ENCODE measurements at regions not wholly inside any gene's neighbourhood (a gene's known extent, or its start where the extent isn't known, plus 50 kb on each side); places are given as distances from the start of the nearest gene placed in this dataset.

GRCh38 chr10:130747946-130748345, 563.6 kb downstream of the TCERG1L start:
- no TSS peak for BruUV-seq (replicated peaks)
- peaks cover 5% of the 10 kb centered on the region; the same call in 1 of the 2 replicates for H3K27me3 ChIP-seq (ENCODE audit: control insufficient read depth, insufficient read depth, low read length)
- CTCF ChIA-PET, result no interaction called here
- H3K36me3 ChIP-seq (ENCODE audit: control insufficient read depth, insufficient read depth, low read length), result no peaks in the 10 kb centered on the region
- intact Hi-C loops (cut with micrococcal nuclease; ENCODE audit: unreplicated experiment), result no loop called here
- TF ChIP-seq REST (IDR thresholded peaks at IDR 0.05; ENCODE audit: insufficient read depth in 1 of 2, low read depth in 2 of 2, low read length in 1 of 2) (no peak), POLR2AphosphoS5 (IDR thresholded peaks at IDR 0.05; ENCODE audit: low read depth, low read length) (no peak), SIN3A (IDR thresholded peaks at IDR 0.05; ENCODE audit: borderline replicate concordance, insufficient read depth, low read depth, low read length) (no peak), TCF7L2 (IDR thresholded peaks at IDR 0.05; ENCODE audit: low read depth, low read length) (no peak), CTCF (IDR thresholded peaks at IDR 0.05) (no peak)
- DNase-seq (ENCODE audit: low read depth, low spot score), result no peak
- POLR2A ChIA-PET, result no interaction called here
- H3K9me3 ChIP-seq (ENCODE audit: control insufficient read depth, insufficient read depth, low read depth, low read length), result no peaks in the 10 kb centered on the region
- no peak overlapping the region for H3K27ac ChIP-seq (ENCODE audit: low read length)
- H3K4me3 ChIP-seq (ENCODE audit: low read depth in 2 of 2, low read length in 2 of 2), result no peak overlapping the region
- in situ Hi-C loops (cut with HindIII; ENCODE audit: low pct_unique_long_range_greater_than_20kb, low sequenced_read_pairs), result no loop called here
- H3K4me1 ChIP-seq (ENCODE audit: control insufficient read depth, insufficient read depth, low read length), result no peaks in the 10 kb centered on the region
- ATAC-seq, result no peak

- Histone ChIP-seq H3K36me3 (ENCODE audit: control insufficient read depth, insufficient read depth, low read length) (no peaks in the 10 kb centered on the region), H3K4me1 (ENCODE audit: control insufficient read depth, insufficient read depth, low read length) (no peaks in the 10 kb centered on the region), H3K27me3 (ENCODE audit: control insufficient read depth, insufficient read depth, low read length) (peaks cover 5% of the 10 kb centered on the region; the same call in 1 of the 2 replicates), H3K9me3 (ENCODE audit: control insufficient read depth, insufficient read depth, low read depth, low read length) (no peaks in the 10 kb centered on the region), H3K4me3 (ENCODE audit: low read depth in 2 of 2, low read length in 2 of 2) (no peak overlapping the region), H3K27ac (ENCODE audit: low read length) (no peak overlapping the region)
- DNase-seq (ENCODE audit: low read depth, low spot score), result no peak
- CTCF ChIA-PET, result no interaction called here
- intact Hi-C loops (cut with micrococcal nuclease; ENCODE audit: unreplicated experiment) (no loop called here), in situ Hi-C loops (cut with HindIII; ENCODE audit: low pct_unique_long_range_greater_than_20kb, low sequenced_read_pairs) (no loop called here)
- POLR2A ChIA-PET, result no interaction called here
- ATAC-seq, result no peak
- no TSS peak for BruUV-seq (replicated peaks)
- TF ChIP-seq REST (IDR thresholded peaks at IDR 0.05; ENCODE audit: insufficient read depth in 1 of 2, low read depth in 2 of 2, low read length in 1 of 2), result no peak
- TF ChIP-seq POLR2AphosphoS5 (IDR thresholded peaks at IDR 0.05; ENCODE audit: low read depth, low read length), result no peak
- no peak for TF ChIP-seq CTCF (IDR thresholded peaks at IDR 0.05)
- TF ChIP-seq TCF7L2 (IDR thresholded peaks at IDR 0.05; ENCODE audit: low read depth, low read length), result no peak
- TF ChIP-seq SIN3A (IDR thresholded peaks at IDR 0.05; ENCODE audit: borderline replicate concordance, insufficient read depth, low read depth, low read length), result no peak
Observed at GRCh38 chr10:130748409-130749057, 563.0 kb downstream of the TCERG1L start.
